SKM-1 treated with dmso at 0.1 percent for 144 hours (cell line): ENCODE measurements at regions not wholly inside any gene's neighbourhood (a gene's known extent, or its start where the extent isn't known, plus 50 kb on each side); places are given as distances from the start of the nearest gene placed in this dataset.
"Not testable (repeated sequence)": the region's sequence is repeated elsewhere in the genome, so short reads cannot be mapped to it uniquely, and the experiment has no call there.

Experiments
- DNase-seq: peaks from one replicate; lab custom pipeline; 2025; ENCODE audit not compliant: unreplicated experiment; lab: John Stamatoyannopoulos, UW

DNA sequence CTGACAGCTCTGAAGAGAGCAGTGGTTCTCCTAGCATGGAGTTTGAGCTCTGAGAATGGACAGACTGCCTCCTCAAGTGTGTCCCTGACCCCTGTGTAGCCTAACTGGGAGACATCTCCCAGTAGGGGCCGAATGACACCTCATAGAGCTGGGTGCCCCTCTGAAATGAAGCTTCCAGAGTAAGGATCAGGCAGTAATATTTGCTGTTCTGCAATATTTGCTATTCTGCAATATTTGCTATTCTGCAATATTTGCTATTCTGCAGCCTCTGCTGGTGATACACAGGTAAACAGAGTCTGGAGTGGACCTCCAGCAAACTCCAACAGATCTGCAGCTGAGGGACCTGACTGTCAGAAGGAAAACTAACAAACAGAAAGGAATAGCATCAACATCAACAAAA lies 105.5 kb downstream of the BUD13 start:
- DNase-seq: not testable (repeated sequence)

GRCh38 chr11:116666673-116667249 lies 106.0 kb downstream of the BUD13 start:
- DNase-seq: not testable (repeated sequence)

DNA sequence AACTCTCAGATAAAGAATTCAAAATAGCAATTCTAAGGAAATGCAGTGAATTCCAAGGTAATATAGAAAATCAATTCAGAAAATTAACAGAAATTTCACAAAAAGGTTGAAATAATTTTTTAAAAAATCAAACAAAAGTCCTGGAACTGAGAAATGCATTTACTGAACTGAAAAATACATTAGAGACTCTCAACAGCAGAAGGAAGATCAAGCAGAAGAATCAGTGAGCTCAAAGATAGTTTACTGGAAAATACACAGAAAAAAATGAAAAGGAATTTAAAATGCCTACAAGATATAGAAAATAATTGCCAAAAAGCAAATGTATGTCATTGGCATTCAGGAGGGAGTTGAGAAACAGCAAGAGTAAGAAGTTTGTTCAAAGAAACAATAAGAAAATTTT lies 107.3 kb downstream of the BUD13 start:
- DNase-seq: no peak

DNA sequence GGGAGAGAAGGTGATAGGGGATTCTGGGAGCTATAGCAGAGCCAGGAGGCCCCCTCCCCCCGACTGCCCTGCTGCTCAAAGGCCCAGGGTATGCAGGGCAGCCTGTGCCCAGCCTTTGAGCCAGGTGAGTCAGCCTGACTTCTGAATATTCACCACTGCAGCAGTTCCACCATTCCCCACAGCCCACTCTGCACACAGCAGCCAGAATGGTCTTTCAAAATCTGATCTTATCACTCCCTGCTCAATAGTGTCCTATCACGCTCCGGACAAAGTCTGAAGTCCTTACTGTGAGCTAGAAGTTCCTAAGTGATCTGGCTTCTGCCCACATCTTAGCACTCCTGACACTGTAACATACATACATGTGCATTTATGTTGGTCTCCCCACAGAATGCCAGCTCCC lies 111.7 kb downstream of the BUD13 start:
- DNase-seq: no peak

GRCh38 chr11:116660011-116660410 lies 112.8 kb downstream of the BUD13 start:
- no peak for DNase-seq

DNA sequence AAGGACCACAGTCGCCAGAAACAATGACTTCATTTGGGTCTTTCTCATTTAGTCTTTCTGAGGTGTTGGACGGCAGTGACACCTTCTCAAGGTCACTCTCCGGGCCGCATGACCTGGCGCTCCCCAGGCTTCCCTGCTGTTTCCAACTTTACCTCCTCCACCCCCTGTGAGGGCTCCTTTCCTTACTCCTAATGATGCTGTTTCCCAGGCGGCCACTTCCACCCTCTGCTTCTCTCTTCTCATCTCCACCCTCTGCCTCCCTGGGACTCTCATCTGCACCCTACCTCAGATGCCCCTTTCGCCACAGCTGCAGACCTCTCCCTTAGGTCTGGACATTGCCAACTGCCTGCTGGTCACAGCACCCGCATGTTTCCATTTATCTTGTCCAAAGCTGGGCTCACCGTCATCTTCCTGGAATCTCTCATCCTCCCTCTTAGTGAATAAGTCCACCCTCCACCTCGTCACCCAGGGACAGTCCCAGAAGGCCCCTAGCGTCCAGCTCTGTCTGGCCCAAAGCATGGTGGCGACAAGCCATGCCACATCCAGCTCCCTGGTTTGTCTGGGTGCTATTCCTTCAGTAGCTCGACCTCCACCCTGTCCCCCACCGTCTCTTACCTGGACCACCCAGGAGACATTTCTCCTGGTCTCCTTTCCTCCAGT lies 113.8 kb downstream of the BUD13 start:
- no peak for DNase-seq

GRCh38 chr11:116657842-116658825 lies 114.7 kb downstream of the BUD13 start:
- no peak for DNase-seq

GRCh38 chr11:116656011-116656410 lies 116.8 kb downstream of the BUD13 start:
- DNase-seq: no peak

DNA sequence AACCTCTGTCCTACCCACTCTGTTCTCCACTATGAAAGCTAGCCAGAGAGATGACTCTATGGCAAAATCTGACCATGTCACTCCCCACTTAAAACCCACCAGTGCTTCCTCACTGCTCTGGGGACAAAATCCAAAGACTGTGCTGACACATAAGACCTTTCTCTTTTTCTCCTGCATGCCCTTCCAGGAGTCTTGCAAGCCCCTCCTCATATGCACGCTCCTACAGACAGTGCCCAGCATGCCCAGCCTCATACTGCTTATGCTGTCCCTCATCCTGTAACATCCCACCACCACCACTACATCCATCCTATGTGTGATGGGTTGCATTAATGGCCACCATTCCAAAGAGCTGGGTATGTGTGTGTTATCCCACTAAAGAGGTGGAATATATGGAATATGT lies 118.3 kb downstream of the BUD13 start:
- DNase-seq: no peak

GRCh38 chr11:116653206-116653605 lies 119.6 kb downstream of the BUD13 start:
- no peak for DNase-seq

- DNase-seq: no peak
These were observed 121.0 kb downstream of the BUD13 start for GRCh38 chr11:116651737-116652237.

GRCh38 chr11:116651098-116651736 lies 121.6 kb downstream of the BUD13 start:
- no peak for DNase-seq

- no peak for DNase-seq
These were observed 122.7 kb downstream of the BUD13 start for GRCh38 chr11:116650052-116650451.

DNA sequence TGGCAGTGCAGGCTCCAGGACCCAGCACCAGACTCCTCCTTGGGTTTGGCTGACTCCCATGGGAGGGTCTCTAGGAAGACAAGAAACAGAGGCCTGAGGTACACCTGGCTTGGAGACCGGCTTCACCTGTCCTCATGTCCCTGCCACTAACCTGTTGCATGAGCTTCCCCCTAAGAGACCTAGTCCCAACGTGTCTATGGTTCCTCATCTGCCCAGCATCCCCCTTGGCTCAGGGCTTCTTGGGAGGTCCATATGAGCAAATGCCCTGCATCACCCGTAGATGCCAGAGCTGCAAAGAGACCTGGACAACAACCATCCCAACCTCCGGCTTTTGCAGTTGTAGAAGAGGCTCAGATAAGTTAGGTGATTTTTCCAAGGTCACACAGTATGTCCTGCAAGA lies 123.5 kb downstream of the BUD13 start:
- DNase-seq: no peak

GRCh38 chr11:116648247-116649174 lies 124.3 kb downstream of the BUD13 start:
- DNase-seq: no peak

DNA sequence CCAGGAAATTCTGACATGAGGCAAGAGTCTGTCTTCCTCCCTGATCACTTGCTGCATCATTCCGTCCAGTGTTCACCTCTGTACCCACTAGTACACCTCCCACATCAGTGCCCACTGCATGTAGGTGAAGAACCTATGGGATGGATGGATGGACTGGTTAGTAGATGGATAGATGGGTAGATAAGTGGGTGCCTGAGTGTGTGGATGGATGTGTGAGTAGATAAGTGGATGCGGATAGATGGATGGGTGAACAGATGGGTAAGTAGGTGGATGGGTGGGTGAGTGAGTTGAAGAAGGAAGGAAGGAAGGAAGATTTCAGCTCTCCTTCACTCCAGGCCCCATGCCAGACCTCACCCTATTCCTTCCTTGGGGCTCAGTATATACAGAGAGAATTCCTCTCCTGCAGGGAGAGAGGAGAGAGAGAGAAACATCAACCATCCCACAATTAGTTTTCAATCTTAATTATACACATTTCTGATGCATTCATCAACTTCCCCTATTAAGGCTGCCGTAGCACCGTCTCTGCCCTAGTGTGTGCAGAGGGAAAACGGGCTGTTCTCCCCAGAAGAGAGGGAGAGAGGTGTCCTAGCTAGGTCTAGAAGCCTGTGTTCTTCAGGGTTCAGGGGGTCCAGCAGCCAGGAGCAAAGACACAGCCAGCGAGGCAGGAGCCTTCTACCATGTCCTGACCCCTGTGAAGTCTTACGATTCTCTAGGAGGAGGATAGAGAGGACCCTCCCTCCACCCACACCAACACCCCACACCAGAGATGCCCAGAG lies 125.3 kb downstream of the BUD13 start:
- DNase-seq: no peak

- DNase-seq: no peak
These were observed 126.6 kb downstream of the BUD13 start for GRCh38 chr11:116646191-116646590.

DNA sequence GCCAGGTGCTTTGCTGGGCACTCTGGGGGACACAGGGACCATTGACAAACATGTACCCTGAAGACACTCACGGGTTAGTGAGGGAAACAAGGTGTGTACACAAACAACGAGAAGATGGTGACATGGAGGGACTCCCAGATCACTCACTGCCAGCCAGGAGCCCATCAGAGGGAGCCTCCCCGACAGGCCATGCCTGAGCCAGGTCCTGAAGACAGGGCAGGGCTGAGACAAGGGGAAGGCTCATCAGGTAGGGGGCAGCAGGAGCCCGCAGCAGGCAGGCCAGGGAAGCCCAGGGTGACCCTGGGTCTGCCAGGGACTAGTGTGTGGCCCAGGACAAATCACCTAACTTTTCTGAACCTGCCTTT lies 127.9 kb downstream of the BUD13 start:
- DNase-seq: no peak

DNA sequence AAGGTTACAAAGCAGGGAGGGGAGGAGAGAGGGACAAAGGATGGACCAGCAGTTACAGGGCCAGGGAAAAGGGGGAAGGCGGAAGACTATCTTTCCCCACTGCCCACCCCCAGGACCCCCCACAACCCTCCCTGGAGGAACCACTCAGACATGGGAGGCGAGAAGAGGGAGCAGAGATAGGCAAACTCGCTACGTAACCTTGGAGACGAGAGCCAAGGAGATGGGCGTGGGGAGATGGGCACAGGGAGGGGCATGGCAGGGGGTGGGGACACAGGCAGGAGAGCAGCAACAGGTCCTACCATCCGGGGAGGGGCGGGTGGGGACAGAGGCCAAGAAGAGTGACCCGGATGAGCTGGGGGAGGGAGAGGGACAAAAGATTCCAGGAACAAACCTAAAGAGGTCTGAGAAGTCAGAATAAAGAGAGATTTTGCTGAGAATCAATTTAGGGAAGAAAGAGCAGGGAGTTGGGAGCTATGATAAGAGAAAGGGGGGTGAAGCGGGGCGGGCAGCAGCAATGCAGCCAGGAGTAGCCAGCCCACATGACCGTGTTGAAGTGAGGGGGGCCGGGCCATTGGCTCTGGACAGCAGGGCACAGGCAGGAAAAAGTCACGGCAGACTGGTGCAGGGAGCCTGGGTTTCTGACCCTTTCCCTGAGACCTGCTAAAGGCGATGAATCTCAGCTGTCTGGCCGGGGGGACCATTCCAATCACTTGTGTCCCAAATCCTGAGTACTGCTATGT lies 128.4 kb downstream of the BUD13 start:
- DNase-seq: no peak
